ENCODE measurements at regions not wholly inside any gene's neighbourhood (a gene's known extent, or its start where the extent isn't known, plus 50 kb on each side); places are given as distances from the start of the nearest gene placed in this dataset.
"Not testable (repeated sequence)": the region's sequence is repeated elsewhere in the genome, so short reads cannot be mapped to it uniquely, and the experiment has no call there.

- peak overlapping the region; percentile 66 for H3K4me3 Mint-ChIP-seq
- no peaks in the 10 kb centered on the region for H3K27me3 Mint-ChIP-seq (ENCODE audit: insufficient read depth)
- DNase-seq = peak; percentile 72
- H3K9me3 Mint-ChIP-seq = no peaks in the 10 kb centered on the region
- peak overlapping the region; percentile 53 for H3K27ac Mint-ChIP-seq
- peaks cover 66% of the 10 kb centered on the region for H3K4me1 Mint-ChIP-seq (ENCODE audit: low read depth)
- H3K36me3 Mint-ChIP-seq (ENCODE audit: low read depth) = no peaks in the 10 kb centered on the region
- TF ChIP-seq CTCF (IDR thresholded peaks at IDR 0.05) = no peak
Observed at GRCh38 chr4:156293657-156294297, 340.1 kb upstream of the CTSO start.

DNA sequence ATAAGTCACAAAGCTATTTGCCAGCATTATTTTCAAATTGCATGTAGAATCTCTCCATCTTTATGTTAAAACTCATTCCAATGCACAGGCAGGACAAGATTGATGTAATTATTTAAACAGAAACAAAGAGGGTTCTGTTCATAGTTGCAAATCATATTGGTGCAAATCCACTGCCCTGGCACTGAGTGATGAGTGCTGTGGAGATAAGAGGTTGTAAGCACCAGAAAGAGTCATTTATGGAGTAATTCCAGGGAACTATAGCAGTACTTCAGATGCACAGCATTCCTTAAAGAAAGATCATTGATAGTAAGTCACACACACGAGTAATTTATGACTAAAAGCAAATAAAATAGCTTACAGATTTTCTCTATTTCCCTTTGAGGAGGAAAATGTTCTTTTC is 337.7 kb upstream of the CTSO start:
- Mint-ChIP-seq H3K4me3 (peak overlapping the region; percentile 50), H3K27ac (peak overlapping the region; percentile 57), H3K4me1 (ENCODE audit: low read depth) (peaks cover 51% of the 10 kb centered on the region), H3K36me3 (ENCODE audit: low read depth) (no peaks in the 10 kb centered on the region), H3K9me3 (no peaks in the 10 kb centered on the region), H3K27me3 (ENCODE audit: insufficient read depth) (no peaks in the 10 kb centered on the region; the same call in 1 of the 2 replicates)
- DNase-seq = peak; percentile 51
- no peak for TF ChIP-seq CTCF (IDR thresholded peaks at IDR 0.05)

DNA sequence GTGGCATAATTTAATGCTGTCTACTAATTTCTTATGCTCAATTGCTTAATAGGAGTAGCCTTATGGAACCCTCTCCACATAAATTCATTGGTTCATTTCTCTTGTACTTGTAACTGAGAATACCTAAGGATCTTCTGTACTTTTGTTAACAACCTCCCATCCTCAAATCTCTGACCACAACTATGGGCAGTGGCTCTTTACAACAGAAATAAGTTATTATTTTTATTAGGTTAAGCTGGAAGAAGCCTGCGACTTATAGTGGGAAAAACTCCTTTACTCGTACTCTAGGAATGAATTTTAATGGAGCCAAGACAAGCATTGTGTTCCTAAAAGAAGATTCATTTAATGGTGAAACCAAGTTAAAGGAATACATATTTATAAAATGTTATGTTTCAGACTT is 337.1 kb upstream of the CTSO start:
- Mint-ChIP-seq H3K27ac (no peak overlapping the region), H3K4me1 (ENCODE audit: low read depth) (peaks cover 51% of the 10 kb centered on the region), H3K9me3 (no peaks in the 10 kb centered on the region), H3K36me3 (ENCODE audit: low read depth) (no peaks in the 10 kb centered on the region), H3K4me3 (no peak overlapping the region), H3K27me3 (ENCODE audit: insufficient read depth) (no peaks in the 10 kb centered on the region; the same call in 1 of the 2 replicates)
- DNase-seq = no peak
- TF ChIP-seq CTCF (IDR thresholded peaks at IDR 0.05) = no peak

GRCh38 chr4:156290026-156290425 is 336.4 kb upstream of the CTSO start:
- H3K27ac Mint-ChIP-seq; H3K9me3 Mint-ChIP-seq; H3K4me3 Mint-ChIP-seq; H3K36me3 Mint-ChIP-seq (ENCODE audit: low read depth); DNase-seq; H3K27me3 Mint-ChIP-seq (ENCODE audit: insufficient read depth): not testable (repeated sequence)
- peaks cover 44% of the 10 kb centered on the region for H3K4me1 Mint-ChIP-seq (ENCODE audit: low read depth)

- H3K9me3 Mint-ChIP-seq = no peaks in the 10 kb centered on the region
- H3K36me3 Mint-ChIP-seq (ENCODE audit: low read depth) = no peaks in the 10 kb centered on the region
- H3K4me3 Mint-ChIP-seq = peak overlapping the region; percentile 11; the same call in 1 of the 2 replicates
- peaks cover 2% of the 10 kb centered on the region; the same call in 1 of the 2 replicates for H3K27me3 Mint-ChIP-seq (ENCODE audit: insufficient read depth)
- DNase-seq = no peak
- H3K27ac Mint-ChIP-seq = no peak overlapping the region
- peaks cover 10% of the 10 kb centered on the region for H3K4me1 Mint-ChIP-seq (ENCODE audit: low read depth)
- TF ChIP-seq CTCF (IDR thresholded peaks at IDR 0.05) = no peak
Observed at GRCh38 chr4:156280686-156281085, 327.0 kb upstream of the CTSO start.

DNA sequence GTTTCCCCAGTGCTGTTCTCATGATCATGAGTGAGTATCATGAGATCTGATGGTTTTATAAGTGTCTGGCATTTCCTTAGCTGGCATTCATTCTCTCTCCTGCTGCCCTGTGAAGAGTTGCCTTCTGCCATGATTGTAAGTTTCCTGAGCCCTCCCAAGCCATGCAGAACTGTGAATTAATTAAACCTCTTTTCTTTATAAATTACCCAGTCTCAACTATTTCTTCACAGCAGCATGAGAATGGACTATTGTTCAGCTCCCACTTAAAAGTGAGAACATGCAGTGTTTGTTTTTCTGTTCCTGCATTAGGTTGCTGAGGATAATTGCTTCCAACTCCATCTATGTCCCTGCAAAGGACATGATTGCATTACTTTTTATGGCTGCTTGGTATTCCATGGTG is 311.7 kb upstream of the CTSO start:
- Mint-ChIP-seq H3K36me3 (ENCODE audit: low read depth) (no peaks in the 10 kb centered on the region), H3K4me3 (no peak overlapping the region), H3K27ac (no peak overlapping the region), H3K27me3 (ENCODE audit: insufficient read depth) (no peaks in the 10 kb centered on the region; the same call in none of the 2 replicates), H3K4me1 (ENCODE audit: low read depth) (no peaks in the 10 kb centered on the region), H3K9me3 (no peaks in the 10 kb centered on the region)
- TF ChIP-seq CTCF (IDR thresholded peaks at IDR 0.05) = no peak
- DNase-seq = no peak

All from HFFc6 (cell line).